Testis (tissue), 2 donors: ENCODE measurements at regions not wholly inside any gene's neighbourhood (a gene's known extent, or its start where the extent isn't known, plus 50 kb on each side); places are given as distances from the start of the nearest gene placed in this dataset.

ENCODE experiments used
- DNase-seq: peaks from one replicate; pipeline ENCODE4 v3.0.0-alpha.2; 2019
- H3K27ac ChIP-seq, 2 donors: fragments of 200-600 bp; sonication (generic); one replicate each; pipeline ENCODE4 v1.5.1; 2019
- H3K27me3 ChIP-seq: fragments of 200-600 bp; sonication (generic); one replicate; pipeline ENCODE4 v1.5.1; 2019
- H3K36me3 ChIP-seq: fragments of 200-600 bp; sonication (generic); one replicate; pipeline ENCODE4 v1.5.1; 2017; ENCODE audit warnings: low read depth; ENCODE audit errors: missing control alignments
- H3K4me1 ChIP-seq: fragments of 200-600 bp; sonication (generic); one replicate; pipeline ENCODE4 v1.5.1; 2019
- H3K4me3 ChIP-seq, 2 donors: fragments of 200-600 bp; sonication (generic); one replicate each; pipeline ENCODE4 v1.5.1; 2017 to 2019
- H3K9me3 ChIP-seq: fragments of 200-600 bp; sonication (generic); one replicate; pipeline ENCODE4 v1.5.1; 2017
- POLR2A ChIP-seq: fragments of 450-650 bp; IDR thresholded peaks from one replicate; pipeline ENCODE4 v1.6.1; 2017; ENCODE audit warnings: antibody characterized with exemption, mild to moderate bottlenecking, moderate library complexity
- WGBS, 2 donors: methylation state at CpG; one replicate each; pipeline ENCODE4 v1.1.5; 2018; 5-methylcytosine and 5-hydroxymethylcytosine counted together
- intact Hi-C: fragments of 100-400 bp; cut with DNase I; formaldehyde crosslinking; loops from one replicate; pipeline ENCODE4 v1.15.1; 2023; ENCODE audit warnings: low total_unique reads
- TF ChIP-seq, protein P1 (sequence below), 3 experiments: fragments of 450-650 bp in 2 of 3; fragments of 200-600 bp in 1 of 3; sonication (generic) in 1 of 3; IDR thresholded peaks; one replicate each; pipeline ENCODE4 v1.5.1; 2016 to 2019; ENCODE audit warnings: antibody characterized with exemption in 3 of 3, mild to moderate bottlenecking in 2 of 3, moderate library complexity in 1 of 3

DNA sequence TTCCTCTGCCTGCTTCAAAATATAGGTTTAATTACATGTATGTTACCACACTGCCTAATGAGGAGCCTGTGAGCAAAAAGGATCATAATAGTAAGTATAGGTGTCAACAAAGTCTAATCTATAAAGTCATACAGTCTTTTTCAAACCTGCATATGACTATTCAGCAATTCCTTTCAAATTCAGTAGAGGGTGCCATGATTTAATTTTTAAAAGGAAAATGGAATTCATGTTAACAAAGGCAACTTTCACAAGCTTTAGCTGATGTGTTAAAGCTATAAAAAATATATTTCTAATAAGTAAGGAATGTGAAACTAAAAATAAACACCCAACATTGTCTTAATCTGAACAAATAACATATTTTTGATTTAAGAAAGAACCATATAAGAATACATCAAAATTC lies 52.1 kb downstream of the MPP7 start:
- Histone ChIP-seq H3K27me3 (no peaks in the 10 kb centered on the region), H3K27ac (no peak overlapping the region), H3K4me1 (no peaks in the 10 kb centered on the region), H3K36me3 (no peaks in the 10 kb centered on the region), H3K9me3 (no peaks in the 10 kb centered on the region), H3K4me3 (no peak overlapping the region)
- TF ChIP-seq, protein P1, sequence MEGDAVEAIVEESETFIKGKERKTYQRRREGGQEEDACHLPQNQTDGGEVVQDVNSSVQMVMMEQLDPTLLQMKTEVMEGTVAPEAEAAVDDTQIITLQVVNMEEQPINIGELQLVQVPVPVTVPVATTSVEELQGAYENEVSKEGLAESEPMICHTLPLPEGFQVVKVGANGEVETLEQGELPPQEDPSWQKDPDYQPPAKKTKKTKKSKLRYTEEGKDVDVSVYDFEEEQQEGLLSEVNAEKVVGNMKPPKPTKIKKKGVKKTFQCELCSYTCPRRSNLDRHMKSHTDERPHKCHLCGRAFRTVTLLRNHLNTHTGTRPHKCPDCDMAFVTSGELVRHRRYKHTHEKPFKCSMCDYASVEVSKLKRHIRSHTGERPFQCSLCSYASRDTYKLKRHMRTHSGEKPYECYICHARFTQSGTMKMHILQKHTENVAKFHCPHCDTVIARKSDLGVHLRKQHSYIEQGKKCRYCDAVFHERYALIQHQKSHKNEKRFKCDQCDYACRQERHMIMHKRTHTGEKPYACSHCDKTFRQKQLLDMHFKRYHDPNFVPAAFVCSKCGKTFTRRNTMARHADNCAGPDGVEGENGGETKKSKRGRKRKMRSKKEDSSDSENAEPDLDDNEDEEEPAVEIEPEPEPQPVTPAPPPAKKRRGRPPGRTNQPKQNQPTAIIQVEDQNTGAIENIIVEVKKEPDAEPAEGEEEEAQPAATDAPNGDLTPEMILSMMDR (IDR thresholded peaks at IDR 0.05): peak in 1 of 3 experiments; percentile 42
- no peak for TF ChIP-seq POLR2A
- intact Hi-C loops: no loop called here
- DNase-seq: no peak

DNA sequence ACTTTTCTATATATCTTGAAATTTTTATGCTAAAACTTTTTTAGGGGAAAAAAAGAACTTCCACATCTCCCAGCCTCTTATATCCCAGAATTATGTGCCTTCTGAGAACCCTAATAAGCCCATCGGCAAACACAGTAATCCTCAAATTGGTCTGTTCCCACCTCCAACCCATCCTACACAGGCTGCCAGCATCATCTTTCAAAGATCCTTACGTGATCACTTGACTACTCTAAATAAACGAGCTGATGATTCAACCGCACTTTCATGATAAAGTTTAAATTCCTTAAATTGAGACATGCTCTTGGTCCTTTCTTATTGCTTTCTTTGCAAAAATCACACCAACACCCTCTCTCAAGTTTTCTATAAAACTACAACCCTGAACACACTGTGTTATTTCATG lies 52.5 kb downstream of the MPP7 start:
- intact Hi-C loops: no loop called here
- Histone ChIP-seq H3K36me3 (no peaks in the 10 kb centered on the region), H3K27me3 (no peaks in the 10 kb centered on the region), H3K27ac (no peak overlapping the region), H3K9me3 (no peaks in the 10 kb centered on the region), H3K4me1 (no peaks in the 10 kb centered on the region), H3K4me3 (no peak overlapping the region)
- WGBS, 2 donors: 49 to 55% methylated on average over 4 of the region's 4 CpGs
- no peak for DNase-seq
- TF ChIP-seq, protein P1 (IDR thresholded peaks at IDR 0.05): no peak
- TF ChIP-seq POLR2A: no peak

- no peak for TF ChIP-seq POLR2A
- no peak for DNase-seq
- H3K4me1 ChIP-seq: no peaks in the 10 kb centered on the region
- H3K4me3 ChIP-seq: no peak overlapping the region
- intact Hi-C loops: no loop called here
- no peaks in the 10 kb centered on the region for H3K27me3 ChIP-seq
- H3K36me3 ChIP-seq: no peaks in the 10 kb centered on the region
- WGBS, 2 donors: 75 to 84% methylated on average over 6 of the region's 6 CpGs
- no peak overlapping the region for H3K27ac ChIP-seq
- no peaks in the 10 kb centered on the region for H3K9me3 ChIP-seq
Observed at GRCh38 chr10:28249512-28249911, 53.4 kb downstream of the MPP7 start.

GRCh38 chr10:28248092-28248491 lies 54.8 kb downstream of the MPP7 start:
- 62 to 70% methylated on average over 8 of the region's 8 CpGs for WGBS, 2 donors
- Histone ChIP-seq H3K4me1 (no peaks in the 10 kb centered on the region), H3K36me3 (no peaks in the 10 kb centered on the region), H3K27ac (no peak overlapping the region), H3K9me3 (no peaks in the 10 kb centered on the region), H3K4me3 (no peak overlapping the region), H3K27me3 (no peaks in the 10 kb centered on the region)
- DNase-seq: no peak
- no peak for TF ChIP-seq POLR2A
- TF ChIP-seq, protein P1 (IDR thresholded peaks at IDR 0.05): no peak
- intact Hi-C loops: no loop called here

- no peak overlapping the region for H3K4me3 ChIP-seq
- no peaks in the 10 kb centered on the region for H3K36me3 ChIP-seq
- no peaks in the 10 kb centered on the region for H3K27me3 ChIP-seq
- TF ChIP-seq POLR2A: no peak
- TF ChIP-seq, protein P1 (IDR thresholded peaks at IDR 0.05): no peak
- H3K27ac ChIP-seq: no peak overlapping the region
- DNase-seq: no peak
- no peaks in the 10 kb centered on the region for H3K9me3 ChIP-seq
- intact Hi-C loops: no loop called here
- no peaks in the 10 kb centered on the region for H3K4me1 ChIP-seq
Observed at GRCh38 chr10:28246023-28246422, 56.8 kb downstream of the MPP7 start.
